KOPT-K1 (cell line): ENCODE measurements at regions not wholly inside any gene's neighbourhood (a gene's known extent, or its start where the extent isn't known, plus 50 kb on each side); places are given as distances from the start of the nearest gene placed in this dataset.
"Not testable (repeated sequence)": the region's sequence is repeated elsewhere in the genome, so short reads cannot be mapped to it uniquely, and the experiment has no call there.

Experiments used
- H3K27ac ChIP-seq: fragments of 200-600 bp; sonication (generic); 2 replicates; pipeline ENCODE4 v1.5.1; 2016; ENCODE audit warnings: antibody characterized with exemption, mild to moderate bottlenecking, low read depth, low read length; ENCODE audit not compliant: poor library complexity, severe bottlenecking
- H3K36me3 ChIP-seq: fragments of 200-600 bp; sonication (generic); 2 replicates; pipeline ENCODE4 v1.5.1; 2017; ENCODE audit warnings: antibody characterized with exemption, mild to moderate bottlenecking, low read length, moderate library complexity; ENCODE audit not compliant: insufficient read depth
- H3K9me3 ChIP-seq: fragments of 200-600 bp; sonication (generic); 2 replicates; pipeline ENCODE4 v1.5.1; 2017; ENCODE audit warnings: antibody characterized with exemption, low read length, mild to moderate bottlenecking; ENCODE audit not compliant: insufficient read depth, poor library complexity, severe bottlenecking

- H3K9me3 ChIP-seq = no peaks in the 10 kb centered on the region
Observed at GRCh38 chr2:16107246-16107645, 166.9 kb downstream of the MYCN start.

DNA sequence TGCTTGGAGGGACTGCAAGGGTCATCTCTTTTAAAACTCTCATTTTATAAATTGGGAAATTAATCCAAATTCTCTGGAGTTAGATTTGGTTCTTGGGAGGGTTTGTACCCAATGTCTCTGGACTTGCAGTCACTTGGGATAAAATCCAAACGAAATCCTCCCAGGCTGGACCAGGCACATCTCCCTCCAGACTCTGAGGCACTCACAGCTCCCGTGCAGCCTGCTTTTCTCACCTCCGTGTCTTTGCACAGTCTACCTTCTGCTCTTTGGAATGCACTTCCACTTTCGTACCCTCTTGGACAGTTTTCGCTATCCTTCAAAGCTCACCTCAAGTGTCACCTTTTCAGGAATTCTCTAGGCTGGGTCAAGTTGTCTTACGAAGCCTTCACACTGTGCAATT is 166.3 kb downstream of the MYCN start:
- no peaks in the 10 kb centered on the region for H3K9me3 ChIP-seq
- no peak overlapping the region for H3K27ac ChIP-seq
- no peaks in the 10 kb centered on the region for H3K36me3 ChIP-seq

More at GRCh38 chr2:16107246-16107645, 166.9 kb downstream of the MYCN start:
- Histone ChIP-seq H3K27ac (no peak overlapping the region), H3K36me3 (no peaks in the 10 kb centered on the region)

- Histone ChIP-seq H3K27ac (no peak overlapping the region), H3K9me3 (no peaks in the 10 kb centered on the region), H3K36me3 (no peaks in the 10 kb centered on the region)
Observed at GRCh38 chr2:16105669-16106281, 165.4 kb downstream of the MYCN start.

GRCh38 chr2:16104949-16105668 is 164.8 kb downstream of the MYCN start:
- H3K9me3 ChIP-seq = no peaks in the 10 kb centered on the region
- no peaks in the 10 kb centered on the region for H3K36me3 ChIP-seq
- H3K27ac ChIP-seq = no peak overlapping the region

- Histone ChIP-seq H3K9me3 (no peaks in the 10 kb centered on the region), H3K27ac (no peak overlapping the region), H3K36me3 (no peaks in the 10 kb centered on the region)
Observed at GRCh38 chr2:16104315-16104948, 164.1 kb downstream of the MYCN start.

- Histone ChIP-seq H3K9me3 (no peaks in the 10 kb centered on the region), H3K27ac (no peak overlapping the region), H3K36me3 (no peaks in the 10 kb centered on the region)
Observed at GRCh38 chr2:16103614-16104314, 163.4 kb downstream of the MYCN start.

GRCh38 chr2:16102976-16103380 is 162.6 kb downstream of the MYCN start:
- Histone ChIP-seq H3K36me3 (no peaks in the 10 kb centered on the region), H3K9me3 (no peaks in the 10 kb centered on the region), H3K27ac (no peak overlapping the region)

DNA sequence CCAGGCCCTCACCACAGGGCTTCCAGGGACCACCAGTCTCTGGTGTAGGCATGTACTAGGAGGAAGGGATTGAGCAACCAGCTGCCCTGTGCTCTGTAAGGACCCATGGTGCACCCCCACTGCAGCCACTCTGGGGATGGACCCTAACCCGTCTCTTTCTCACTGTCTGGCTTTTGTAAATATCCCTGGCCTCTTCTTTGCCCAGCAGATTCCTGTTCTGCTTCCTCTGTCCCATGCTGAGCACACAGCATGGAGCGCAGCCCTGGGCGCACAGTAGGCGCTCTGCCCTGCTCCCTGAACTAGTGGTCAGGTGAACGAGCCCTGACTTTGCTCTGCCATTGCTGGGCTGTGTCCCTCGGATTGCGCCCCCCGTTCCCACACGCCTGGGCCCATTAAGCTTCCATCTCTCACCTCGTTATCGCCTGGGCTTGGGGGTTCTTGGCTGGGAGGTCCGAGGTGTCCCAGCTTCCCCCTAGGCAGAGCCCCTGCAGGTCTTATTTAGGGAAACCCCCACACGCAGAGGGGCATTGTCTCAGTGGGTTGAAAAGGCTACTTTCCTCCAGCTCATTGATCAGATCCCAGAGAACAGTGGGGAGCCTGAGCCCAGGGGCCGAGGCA is 162.1 kb downstream of the MYCN start:
- Histone ChIP-seq H3K36me3 (no peaks in the 10 kb centered on the region), H3K9me3 (no peaks in the 10 kb centered on the region), H3K27ac (no peak overlapping the region)

DNA sequence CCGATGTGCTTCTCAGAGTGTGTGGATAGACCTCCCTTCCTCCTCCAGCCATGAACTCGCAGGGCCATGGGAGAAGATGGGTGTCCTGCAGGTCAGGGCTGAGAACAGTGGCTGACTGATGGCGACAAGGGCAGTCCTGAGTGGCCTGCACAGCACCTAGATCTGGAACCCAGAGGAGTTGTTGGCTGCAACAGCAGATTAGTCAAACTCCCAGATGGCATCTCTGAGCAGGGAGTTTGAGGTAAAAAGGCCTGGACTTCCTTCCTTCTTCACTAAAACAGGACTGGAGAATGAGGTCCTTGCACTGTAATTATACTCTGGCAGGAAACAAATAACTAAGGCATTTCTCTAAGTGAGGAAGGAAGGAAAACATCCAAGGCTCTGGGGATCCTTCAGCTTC is 160.8 kb downstream of the MYCN start:
- Histone ChIP-seq H3K9me3 (no peaks in the 10 kb centered on the region), H3K27ac (no peak overlapping the region), H3K36me3 (no peaks in the 10 kb centered on the region)

DNA sequence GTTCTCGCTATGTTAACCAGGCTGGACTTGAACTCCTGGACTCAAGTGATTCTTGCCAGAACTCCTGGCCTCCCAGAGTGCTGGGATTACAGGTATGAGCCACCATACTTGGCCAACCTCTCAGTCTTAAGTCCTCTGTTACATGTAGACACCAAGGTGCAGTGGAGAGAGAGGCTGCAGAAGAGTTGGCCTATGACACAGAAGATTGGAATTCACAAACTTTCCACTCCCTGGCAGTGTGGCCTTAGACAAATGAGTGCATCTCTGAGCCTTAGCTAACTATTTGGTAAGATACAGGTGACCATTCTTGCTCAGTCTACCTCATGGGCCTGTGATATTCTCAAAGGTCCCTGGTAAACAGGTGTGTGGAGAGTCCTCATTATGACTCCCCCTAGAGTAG is 159.7 kb downstream of the MYCN start:
- H3K9me3 ChIP-seq = no peaks in the 10 kb centered on the region
- H3K27ac ChIP-seq = no peak overlapping the region
- H3K36me3 ChIP-seq = no peaks in the 10 kb centered on the region

DNA sequence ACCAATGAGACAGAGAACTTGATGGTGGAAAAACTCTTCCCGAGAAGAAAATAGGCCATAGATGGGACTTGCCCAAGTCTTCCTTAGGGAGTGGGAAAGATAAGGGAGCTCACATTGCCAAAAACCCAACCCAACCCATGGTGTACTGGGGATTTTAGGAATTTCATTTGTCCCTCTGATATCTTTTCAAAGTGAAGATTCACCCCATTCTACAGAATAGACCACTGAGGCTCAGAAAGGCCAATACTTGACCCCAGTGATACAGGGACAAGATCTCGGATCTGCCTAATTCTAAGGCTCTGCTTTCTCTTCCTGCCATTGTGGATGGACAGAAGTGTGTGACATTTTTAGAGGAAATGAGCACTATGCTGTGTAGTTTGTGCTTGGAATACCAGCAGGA is 159.0 kb downstream of the MYCN start:
- H3K27ac ChIP-seq = no peak overlapping the region
- no peaks in the 10 kb centered on the region for H3K9me3 ChIP-seq
- no peaks in the 10 kb centered on the region for H3K36me3 ChIP-seq

DNA sequence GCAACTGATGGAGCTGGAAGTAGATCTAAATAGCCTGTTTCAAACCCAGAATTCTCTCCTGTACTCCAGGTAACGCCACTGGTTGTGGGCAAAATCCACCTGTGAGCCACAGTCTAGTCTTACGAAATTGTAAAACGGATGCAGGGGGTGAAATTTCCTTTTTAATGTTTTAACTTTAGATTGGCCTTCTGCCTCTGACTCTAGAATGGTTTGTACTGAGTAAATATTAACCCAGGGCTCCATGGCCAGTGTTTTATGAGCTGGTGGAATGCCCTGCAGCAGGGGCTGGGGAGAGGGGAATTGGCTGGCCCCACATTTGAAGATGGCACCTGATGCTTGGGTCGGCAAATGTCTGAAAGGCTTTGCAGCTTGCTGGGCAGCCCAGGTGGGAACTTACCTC is 156.6 kb downstream of the MYCN start:
- H3K36me3 ChIP-seq = no peaks in the 10 kb centered on the region
- no peaks in the 10 kb centered on the region for H3K9me3 ChIP-seq
- no peak overlapping the region for H3K27ac ChIP-seq

DNA sequence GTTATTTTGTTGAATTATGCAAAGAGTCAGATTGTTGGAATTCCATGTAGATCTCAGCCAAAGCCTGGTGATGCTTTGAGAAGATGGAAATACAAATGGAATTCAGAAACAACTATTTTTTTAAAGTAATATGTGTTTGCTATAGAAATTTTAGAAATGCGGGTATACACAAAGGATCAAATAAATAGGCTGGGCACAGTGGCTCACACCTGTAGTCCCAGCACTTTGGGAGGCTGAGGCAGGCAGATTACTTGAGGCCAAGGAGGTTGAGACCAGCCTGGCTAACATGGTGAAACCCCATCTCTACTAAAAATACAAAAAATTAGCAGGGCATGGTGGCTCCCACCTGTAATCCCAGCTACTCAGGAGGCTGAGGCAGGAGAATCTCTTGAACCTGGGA is 155.1 kb downstream of the MYCN start:
- H3K36me3 ChIP-seq, H3K9me3 ChIP-seq, H3K27ac ChIP-seq: not testable (repeated sequence)

DNA sequence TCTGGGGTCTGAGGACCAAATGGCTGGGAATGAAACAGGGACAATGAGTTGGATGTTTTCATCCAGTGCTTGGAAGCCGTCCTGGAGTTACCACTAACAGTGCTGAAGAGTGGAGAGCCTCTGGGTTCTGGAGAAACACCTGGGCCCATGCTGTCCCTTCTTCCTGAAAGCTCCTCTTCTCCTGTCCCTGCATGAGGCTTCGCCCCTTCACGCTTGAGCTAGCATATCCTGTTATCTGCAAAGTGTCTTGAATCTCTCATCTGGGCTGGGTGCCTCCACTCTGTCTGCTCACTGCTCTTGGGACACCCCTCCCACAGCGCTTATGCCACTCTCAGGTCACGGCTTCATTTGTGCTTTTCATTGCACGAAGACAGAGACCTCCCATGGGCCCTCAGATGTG is 154.5 kb downstream of the MYCN start:
- no peaks in the 10 kb centered on the region for H3K36me3 ChIP-seq
- H3K27ac ChIP-seq = no peak overlapping the region
- no peaks in the 10 kb centered on the region for H3K9me3 ChIP-seq
